Activated naive CD4-positive, alpha-beta T cell treated with anti-CD3 and anti-CD28 coated beads, Interleukin-2, amount 10 ng/mL, durations not matched to agents 7 days and 5 days (primary cell): ENCODE measurements at regions not wholly inside any gene's neighbourhood (a gene's known extent, or its start where the extent isn't known, plus 50 kb on each side); places are given as distances from the start of the nearest gene placed in this dataset.
"Not testable (repeated sequence)": the region's sequence is repeated elsewhere in the genome, so short reads cannot be mapped to it uniquely, and the experiment has no call there.

Experiments used
- CTCF ChIA-PET: fragments of 350-600 bp; sonication (Branson Sonifier 250); formaldehyde crosslinking; loops from one replicate; lab custom pipeline; 2021; ENCODE audit warnings: antibody characterized with exemption; lab: Charles Lee
- DNase-seq: peaks from one replicate; pipeline ENCODE4 v3.0.0-alpha.2; 2020
- H3K27ac Mint-ChIP-seq: one replicate; pipeline ENCODE4 v1.8.0; 2021; ENCODE audit warnings: mild to moderate bottlenecking, moderate library complexity, mixed read lengths
- H3K27me3 Mint-ChIP-seq: one replicate; pipeline ENCODE4 v1.8.0; 2021; ENCODE audit warnings: mild to moderate bottlenecking, mixed read lengths
- H3K36me3 Mint-ChIP-seq: one replicate; pipeline ENCODE4 v1.8.0; 2021; ENCODE audit warnings: mixed read lengths
- H3K4me1 Mint-ChIP-seq: one replicate; pipeline ENCODE4 v1.8.0; 2021; ENCODE audit warnings: mixed read lengths
- H3K4me3 Mint-ChIP-seq: one replicate; pipeline ENCODE4 v1.8.0; 2021; ENCODE audit warnings: mild to moderate bottlenecking, moderate library complexity, mixed read lengths
- H3K9me3 Mint-ChIP-seq: one replicate; pipeline ENCODE4 v1.8.0; 2021; ENCODE audit warnings: mixed read lengths

DNA sequence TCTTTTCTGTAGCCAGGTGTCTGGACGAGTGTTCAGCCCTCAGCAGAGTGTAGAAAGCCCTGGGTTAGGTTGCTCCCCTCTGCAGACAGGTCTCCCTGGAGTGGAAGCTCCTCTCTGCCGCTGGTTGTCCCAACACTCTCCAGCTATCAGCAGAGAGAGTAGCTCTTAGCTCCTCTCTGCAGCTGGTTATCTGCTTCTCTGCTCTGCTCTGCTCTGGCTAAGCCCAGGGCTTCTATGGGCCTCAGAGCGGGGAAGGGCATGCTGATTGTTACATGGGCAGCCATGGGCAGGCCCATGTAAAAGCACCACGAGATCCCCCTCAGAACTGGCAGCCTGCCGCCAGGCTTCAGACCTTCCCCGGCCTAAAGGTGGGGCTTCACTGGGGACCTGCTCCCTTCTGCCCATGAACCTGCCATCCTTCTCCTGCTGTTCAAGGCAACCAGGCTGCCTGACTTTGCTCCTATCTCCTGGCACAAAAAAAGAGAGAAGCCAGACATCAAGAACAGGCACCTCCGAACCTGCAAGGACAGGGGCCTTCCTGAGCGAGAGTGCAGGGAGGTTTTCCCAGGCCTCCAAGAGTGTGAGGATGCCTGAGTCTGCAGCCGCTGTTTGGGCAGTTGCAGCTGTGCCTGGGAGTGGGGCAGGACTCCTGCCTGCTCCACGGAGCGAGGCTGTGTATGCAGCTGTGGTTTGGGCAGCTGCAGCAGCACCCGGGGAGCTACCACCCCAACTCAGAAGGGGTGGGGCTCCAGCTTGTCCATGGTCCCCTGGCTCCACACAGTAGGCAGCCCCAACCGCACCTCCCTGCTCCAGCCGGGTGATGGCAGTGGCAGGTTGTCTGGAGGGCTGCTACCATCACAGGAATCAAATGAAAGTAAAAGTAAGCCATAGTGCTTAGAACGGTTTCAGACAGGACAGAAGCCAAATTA, 973.7 kb downstream of the LTN1 start:
- DNase-seq = no peak
- H3K4me1 Mint-ChIP-seq = no peaks in the 10 kb centered on the region
- no peaks in the 10 kb centered on the region for H3K36me3 Mint-ChIP-seq
- H3K9me3 Mint-ChIP-seq = peaks cover 4% of the 10 kb centered on the region
- H3K27me3 Mint-ChIP-seq = no peaks in the 10 kb centered on the region
- no peak overlapping the region for H3K27ac Mint-ChIP-seq
- CTCF ChIA-PET = no interaction called here
- no peak overlapping the region for H3K4me3 Mint-ChIP-seq

DNA sequence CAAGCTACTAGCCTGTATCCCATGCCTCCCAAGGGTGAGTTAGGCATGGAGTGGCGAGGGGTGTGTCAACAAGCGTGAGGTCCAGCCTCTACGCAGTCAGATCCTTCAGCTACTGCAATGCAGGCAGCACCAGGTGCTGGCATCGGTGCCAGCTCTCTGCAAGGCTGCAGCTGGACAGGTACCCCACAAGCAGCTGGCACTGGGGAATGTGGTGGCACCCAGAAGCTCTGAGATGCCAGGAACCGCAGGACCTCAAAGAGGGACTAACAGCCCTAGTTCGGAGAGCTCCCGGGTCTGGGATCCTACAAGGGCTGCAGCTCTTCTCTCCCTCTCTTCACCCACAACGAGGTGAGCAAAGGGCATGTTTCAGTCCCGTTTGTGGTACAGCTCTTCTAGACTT, 974.5 kb downstream of the LTN1 start:
- CTCF ChIA-PET = no interaction called here
- no peaks in the 10 kb centered on the region for H3K4me1 Mint-ChIP-seq

DNA sequence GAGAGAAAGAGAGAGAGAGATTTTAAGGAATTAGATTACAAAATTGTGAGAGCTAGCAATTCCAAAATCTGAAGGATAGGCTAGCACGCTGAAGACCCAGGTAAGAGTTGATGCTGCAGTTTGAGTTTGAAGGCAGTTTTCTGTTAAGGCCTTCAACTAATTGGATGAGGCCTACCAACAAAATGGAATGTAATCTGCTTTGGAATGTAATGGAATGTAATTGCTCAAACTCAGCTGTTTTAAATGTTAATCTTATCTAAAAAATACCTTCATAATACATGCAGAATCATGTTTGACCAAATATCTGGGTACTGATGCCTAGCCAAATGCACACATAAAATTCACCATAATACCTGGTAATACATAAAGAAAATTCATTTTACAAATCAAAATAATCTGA, 976.1 kb downstream of the LTN1 start:
- Mint-ChIP-seq H3K27me3 (no peaks in the 10 kb centered on the region), H3K9me3 (peaks cover 2% of the 10 kb centered on the region), H3K36me3 (no peaks in the 10 kb centered on the region), H3K4me3 (no peak overlapping the region), H3K27ac (no peak overlapping the region), H3K4me1 (no peaks in the 10 kb centered on the region)
- CTCF ChIA-PET = no interaction called here
- DNase-seq = no peak

More for the DNA sequence above, 974.5 kb downstream of the LTN1 start:
- H3K27me3 Mint-ChIP-seq = no peaks in the 10 kb centered on the region
- peaks cover 4% of the 10 kb centered on the region for H3K9me3 Mint-ChIP-seq
- H3K27ac Mint-ChIP-seq = no peak overlapping the region
- H3K36me3 Mint-ChIP-seq = no peaks in the 10 kb centered on the region
- DNase-seq = no peak
- no peak overlapping the region for H3K4me3 Mint-ChIP-seq

GRCh38 chr21:28013123-28013522, 979.6 kb downstream of the LTN1 start:
- CTCF ChIA-PET, H3K4me1 Mint-ChIP-seq, H3K36me3 Mint-ChIP-seq, H3K27me3 Mint-ChIP-seq, DNase-seq, H3K9me3 Mint-ChIP-seq, H3K27ac Mint-ChIP-seq, H3K4me3 Mint-ChIP-seq: not testable (repeated sequence)

GRCh38 chr21:28011970-28012369, 980.7 kb downstream of the LTN1 start:
- H3K27ac Mint-ChIP-seq, H3K9me3 Mint-ChIP-seq, CTCF ChIA-PET: not testable (repeated sequence)

DNA sequence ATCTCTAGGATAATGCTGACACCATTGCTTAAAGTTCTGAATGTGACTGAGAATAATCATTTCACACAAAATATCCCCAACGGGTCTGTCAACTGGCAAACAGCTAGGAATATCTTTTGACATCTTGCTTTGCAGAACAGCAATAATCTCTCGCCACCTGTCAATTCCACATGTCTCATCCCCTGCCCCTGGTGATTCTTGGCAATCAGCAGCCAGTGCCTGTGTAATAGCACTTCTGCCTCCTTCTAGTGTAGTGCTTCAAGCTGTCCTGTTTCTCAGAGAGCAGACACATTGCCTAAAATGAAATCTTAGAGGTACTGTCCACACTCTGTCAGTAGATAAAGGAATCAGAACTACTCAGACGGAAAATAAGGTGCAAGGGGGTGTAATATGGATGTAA, 984.4 kb downstream of the LTN1 start:
- H3K27ac Mint-ChIP-seq, H3K9me3 Mint-ChIP-seq, H3K36me3 Mint-ChIP-seq, H3K27me3 Mint-ChIP-seq, CTCF ChIA-PET, H3K4me3 Mint-ChIP-seq, DNase-seq, H3K4me1 Mint-ChIP-seq: not testable (repeated sequence)

More at GRCh38 chr21:28011970-28012369, 980.7 kb downstream of the LTN1 start:
- DNase-seq, H3K27me3 Mint-ChIP-seq, H3K4me3 Mint-ChIP-seq, H3K4me1 Mint-ChIP-seq, H3K36me3 Mint-ChIP-seq: not testable (repeated sequence)

GRCh38 chr21:28003627-28004026, 989.0 kb downstream of the LTN1 start:
- H3K36me3 Mint-ChIP-seq, H3K9me3 Mint-ChIP-seq, DNase-seq, CTCF ChIA-PET, H3K27ac Mint-ChIP-seq, H3K4me1 Mint-ChIP-seq, H3K27me3 Mint-ChIP-seq, H3K4me3 Mint-ChIP-seq: not testable (repeated sequence)

- DNase-seq, H3K4me1 Mint-ChIP-seq, H3K27ac Mint-ChIP-seq, CTCF ChIA-PET, H3K36me3 Mint-ChIP-seq, H3K4me3 Mint-ChIP-seq, H3K27me3 Mint-ChIP-seq, H3K9me3 Mint-ChIP-seq: not testable (repeated sequence)
Observed at GRCh38 chr21:27996906-27997305, 995.8 kb downstream of the LTN1 start.

- H3K27me3 Mint-ChIP-seq, H3K4me3 Mint-ChIP-seq, H3K4me1 Mint-ChIP-seq, DNase-seq, CTCF ChIA-PET, H3K9me3 Mint-ChIP-seq, H3K27ac Mint-ChIP-seq, H3K36me3 Mint-ChIP-seq: not testable (repeated sequence)
Observed at GRCh38 chr21:27984663-27985325, 1007.9 kb downstream of the LTN1 start.

GRCh38 chr21:27979446-27979845, 1012.6 kb upstream of the ADAMTS5 start:
- H3K27ac Mint-ChIP-seq, H3K4me1 Mint-ChIP-seq, H3K36me3 Mint-ChIP-seq, H3K27me3 Mint-ChIP-seq, H3K4me3 Mint-ChIP-seq, CTCF ChIA-PET, H3K9me3 Mint-ChIP-seq, DNase-seq: not testable (repeated sequence)

- Mint-ChIP-seq H3K4me3 (no peak overlapping the region), H3K27ac (no peak overlapping the region), H3K36me3 (no peaks in the 10 kb centered on the region), H3K27me3 (no peaks in the 10 kb centered on the region), H3K9me3 (peaks cover 9% of the 10 kb centered on the region), H3K4me1 (no peaks in the 10 kb centered on the region)
- CTCF ChIA-PET = no interaction called here
- DNase-seq = no peak
Observed at GRCh38 chr21:27975514-27975913, 1008.6 kb upstream of the ADAMTS5 start.

GRCh38 chr21:27974152-27974551, 1007.3 kb upstream of the ADAMTS5 start:
- H3K36me3 Mint-ChIP-seq, H3K9me3 Mint-ChIP-seq, H3K4me1 Mint-ChIP-seq, H3K27me3 Mint-ChIP-seq, H3K4me3 Mint-ChIP-seq, H3K27ac Mint-ChIP-seq, DNase-seq, CTCF ChIA-PET: not testable (repeated sequence)

- CTCF ChIA-PET, DNase-seq, H3K4me1 Mint-ChIP-seq, H3K4me3 Mint-ChIP-seq, H3K27ac Mint-ChIP-seq, H3K36me3 Mint-ChIP-seq, H3K27me3 Mint-ChIP-seq: not testable (repeated sequence)
- peaks cover 11% of the 10 kb centered on the region for H3K9me3 Mint-ChIP-seq
Observed at GRCh38 chr21:27968240-27968639, 1001.4 kb upstream of the ADAMTS5 start.

- CTCF ChIA-PET = no interaction called here
Observed at GRCh38 chr21:27954543-27955165, 987.8 kb upstream of the ADAMTS5 start.

More at GRCh38 chr21:27954543-27955165, 987.8 kb upstream of the ADAMTS5 start:
- Mint-ChIP-seq H3K36me3 (no peaks in the 10 kb centered on the region), H3K27ac (no peak overlapping the region), H3K9me3 (peaks cover 2% of the 10 kb centered on the region), H3K4me1 (no peaks in the 10 kb centered on the region), H3K4me3 (no peak overlapping the region), H3K27me3 (no peaks in the 10 kb centered on the region)
- DNase-seq = no peak
